ENCODE measurements at regions not wholly inside any gene's neighbourhood (a gene's known extent, or its start where the extent isn't known, plus 50 kb on each side); places are given as distances from the start of the nearest gene placed in this dataset.

DNA sequence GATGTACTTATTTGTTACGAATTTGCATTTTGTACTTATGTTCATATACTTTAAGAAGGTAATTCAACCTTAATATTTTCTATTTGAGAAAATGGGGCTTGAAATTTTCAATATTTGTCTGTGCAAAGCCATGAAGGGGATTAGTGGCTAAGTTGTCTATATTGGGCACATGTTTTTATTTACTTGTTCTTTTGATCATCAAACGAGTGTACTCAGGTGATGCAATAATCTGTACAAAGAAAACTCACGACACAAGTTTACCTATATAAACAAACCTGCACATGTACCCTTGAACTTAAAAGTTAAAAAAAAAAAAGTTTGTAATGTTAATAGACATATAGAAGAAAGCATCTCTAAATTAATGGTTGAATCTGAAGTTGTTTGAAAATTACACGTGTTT lies 658.9 kb upstream of the SYT4 start:
- TF ChIP-seq, protein P1, sequence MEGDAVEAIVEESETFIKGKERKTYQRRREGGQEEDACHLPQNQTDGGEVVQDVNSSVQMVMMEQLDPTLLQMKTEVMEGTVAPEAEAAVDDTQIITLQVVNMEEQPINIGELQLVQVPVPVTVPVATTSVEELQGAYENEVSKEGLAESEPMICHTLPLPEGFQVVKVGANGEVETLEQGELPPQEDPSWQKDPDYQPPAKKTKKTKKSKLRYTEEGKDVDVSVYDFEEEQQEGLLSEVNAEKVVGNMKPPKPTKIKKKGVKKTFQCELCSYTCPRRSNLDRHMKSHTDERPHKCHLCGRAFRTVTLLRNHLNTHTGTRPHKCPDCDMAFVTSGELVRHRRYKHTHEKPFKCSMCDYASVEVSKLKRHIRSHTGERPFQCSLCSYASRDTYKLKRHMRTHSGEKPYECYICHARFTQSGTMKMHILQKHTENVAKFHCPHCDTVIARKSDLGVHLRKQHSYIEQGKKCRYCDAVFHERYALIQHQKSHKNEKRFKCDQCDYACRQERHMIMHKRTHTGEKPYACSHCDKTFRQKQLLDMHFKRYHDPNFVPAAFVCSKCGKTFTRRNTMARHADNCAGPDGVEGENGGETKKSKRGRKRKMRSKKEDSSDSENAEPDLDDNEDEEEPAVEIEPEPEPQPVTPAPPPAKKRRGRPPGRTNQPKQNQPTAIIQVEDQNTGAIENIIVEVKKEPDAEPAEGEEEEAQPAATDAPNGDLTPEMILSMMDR (IDR thresholded peaks at IDR 0.05): no peak
- TF ChIP-seq EZH2 (IDR thresholded peaks at IDR 0.05; ENCODE audit: borderline replicate concordance, insufficient read depth, low read depth, low read length, poor library complexity, severe bottlenecking): no peak

Measured in B cell (primary cell).